ENCODE measurements at regions not wholly inside any gene's neighbourhood (a gene's known extent, or its start where the extent isn't known, plus 50 kb on each side); places are given as distances from the start of the nearest gene placed in this dataset.
"Not testable (repeated sequence)": the region's sequence is repeated elsewhere in the genome, so short reads cannot be mapped to it uniquely, and the experiment has no call there.

DNA sequence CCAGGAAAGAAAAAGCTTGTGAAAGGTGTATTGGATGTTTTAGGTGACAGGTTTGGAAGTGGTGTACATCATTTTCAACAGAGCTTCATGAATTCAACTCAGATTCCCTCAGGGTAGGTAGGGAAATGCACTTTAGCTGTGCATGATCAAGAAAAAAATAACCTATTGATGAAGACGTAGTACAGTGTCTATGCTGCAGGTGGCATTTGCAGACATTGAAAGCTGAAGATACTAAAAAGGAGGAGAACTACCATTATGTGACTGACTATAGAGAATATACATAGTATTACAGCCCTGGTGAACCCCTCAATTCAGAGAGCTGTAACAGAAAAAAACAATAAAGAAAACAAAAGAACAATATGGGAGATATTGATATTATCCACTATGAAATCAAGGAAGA lies 2344.7 kb upstream of the ACO1 start:
- Histone ChIP-seq H3K9me3 (no peaks in the 10 kb centered on the region), H3K27ac (no peak overlapping the region), H3K4me3 (no peak overlapping the region), H3K4me1 (no peaks in the 10 kb centered on the region), H3K27me3 (no peaks in the 10 kb centered on the region), H3K36me3 (no peaks in the 10 kb centered on the region), H3K9ac (ENCODE audit: low read depth in 2 of 2, low read length in 2 of 2) (no peak overlapping the region)
- intact Hi-C loops (cut with DNase I), result no loop called here
- DNase-seq, result no peak
- TF ChIP-seq, protein P1, sequence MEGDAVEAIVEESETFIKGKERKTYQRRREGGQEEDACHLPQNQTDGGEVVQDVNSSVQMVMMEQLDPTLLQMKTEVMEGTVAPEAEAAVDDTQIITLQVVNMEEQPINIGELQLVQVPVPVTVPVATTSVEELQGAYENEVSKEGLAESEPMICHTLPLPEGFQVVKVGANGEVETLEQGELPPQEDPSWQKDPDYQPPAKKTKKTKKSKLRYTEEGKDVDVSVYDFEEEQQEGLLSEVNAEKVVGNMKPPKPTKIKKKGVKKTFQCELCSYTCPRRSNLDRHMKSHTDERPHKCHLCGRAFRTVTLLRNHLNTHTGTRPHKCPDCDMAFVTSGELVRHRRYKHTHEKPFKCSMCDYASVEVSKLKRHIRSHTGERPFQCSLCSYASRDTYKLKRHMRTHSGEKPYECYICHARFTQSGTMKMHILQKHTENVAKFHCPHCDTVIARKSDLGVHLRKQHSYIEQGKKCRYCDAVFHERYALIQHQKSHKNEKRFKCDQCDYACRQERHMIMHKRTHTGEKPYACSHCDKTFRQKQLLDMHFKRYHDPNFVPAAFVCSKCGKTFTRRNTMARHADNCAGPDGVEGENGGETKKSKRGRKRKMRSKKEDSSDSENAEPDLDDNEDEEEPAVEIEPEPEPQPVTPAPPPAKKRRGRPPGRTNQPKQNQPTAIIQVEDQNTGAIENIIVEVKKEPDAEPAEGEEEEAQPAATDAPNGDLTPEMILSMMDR (IDR thresholded peaks at IDR 0.05), result no peak

DNA sequence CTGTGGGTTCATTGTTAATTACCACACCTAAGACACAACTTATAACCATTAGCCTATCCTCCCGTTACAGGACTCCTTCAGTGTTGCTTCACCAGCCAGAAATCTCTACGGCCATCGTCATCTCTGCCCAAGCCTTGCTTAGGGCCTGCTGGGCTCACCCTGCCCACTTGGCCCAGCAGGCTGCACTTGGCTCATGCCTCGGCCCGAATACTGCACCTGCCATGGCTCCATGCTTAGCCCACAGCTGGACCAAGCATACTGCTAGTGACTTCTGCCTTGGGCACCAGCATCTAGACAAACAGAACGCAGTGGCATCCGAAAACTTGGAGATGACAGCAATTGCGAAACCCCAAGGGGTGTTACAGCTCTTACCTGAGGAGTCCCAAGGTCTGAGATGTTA lies 2336.0 kb upstream of the ACO1 start:
- Histone ChIP-seq H3K9ac (ENCODE audit: low read depth in 2 of 2, low read length in 2 of 2) (no peak overlapping the region), H3K9me3 (no peaks in the 10 kb centered on the region), H3K27ac (no peak overlapping the region), H3K4me1 (no peaks in the 10 kb centered on the region), H3K27me3 (no peaks in the 10 kb centered on the region), H3K4me3 (no peak overlapping the region), H3K36me3 (no peaks in the 10 kb centered on the region)
- intact Hi-C loops (cut with DNase I), result no loop called here
- no peak for DNase-seq
- TF ChIP-seq, protein P1 (IDR thresholded peaks at IDR 0.05), result no peak

DNA sequence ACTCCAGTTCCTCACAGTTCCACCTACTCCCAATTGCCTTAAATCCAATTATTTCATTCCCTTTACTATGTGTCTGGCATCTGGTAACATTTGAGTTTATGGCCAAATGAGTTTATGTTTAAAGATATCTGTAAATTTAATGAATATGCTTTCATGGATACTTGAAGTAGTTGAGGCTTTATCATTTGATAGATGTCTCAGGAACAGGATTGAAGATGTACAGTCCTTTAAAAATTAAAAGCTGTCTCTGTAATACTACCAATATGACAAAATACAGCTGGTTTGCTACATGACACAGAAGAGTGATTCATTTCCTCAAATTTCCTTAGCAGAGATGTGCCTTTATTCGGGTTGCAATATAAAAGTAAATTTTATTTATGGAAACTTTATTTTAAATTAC lies 2326.0 kb upstream of the ACO1 start:
- H3K9me3 ChIP-seq, result no peaks in the 10 kb centered on the region
- TF ChIP-seq, protein P1 (IDR thresholded peaks at IDR 0.05), result no peak
- H3K4me3 ChIP-seq, result no peak overlapping the region
- H3K27me3 ChIP-seq, result no peaks in the 10 kb centered on the region
- intact Hi-C loops (cut with DNase I), result no loop called here
- H3K9ac ChIP-seq (ENCODE audit: low read depth in 2 of 2, low read length in 2 of 2), result no peak overlapping the region
- H3K27ac ChIP-seq, result no peak overlapping the region
- no peak for DNase-seq
- no peaks in the 10 kb centered on the region for H3K4me1 ChIP-seq
- H3K36me3 ChIP-seq, result no peaks in the 10 kb centered on the region

DNA sequence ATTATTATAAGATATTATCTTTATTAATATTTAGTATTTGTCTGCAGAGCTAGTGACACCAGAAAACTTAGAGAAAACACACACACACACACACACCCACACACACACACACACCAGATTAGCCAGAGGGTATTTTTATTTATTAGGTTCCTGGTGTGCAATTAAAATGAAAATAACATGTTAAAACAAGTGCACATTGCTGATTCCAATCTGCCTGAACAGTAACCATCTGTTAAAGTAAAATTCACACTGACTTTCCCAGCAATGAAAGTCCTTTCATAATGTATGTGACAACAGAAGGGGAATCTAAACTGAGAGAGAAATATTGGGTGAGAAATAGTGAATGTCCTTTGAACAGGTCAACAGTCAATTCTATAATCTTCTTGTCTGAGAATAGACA lies 2323.5 kb upstream of the ACO1 start:
- no peak for DNase-seq
- Histone ChIP-seq H3K9me3 (no peaks in the 10 kb centered on the region), H3K9ac (ENCODE audit: low read depth in 2 of 2, low read length in 2 of 2) (no peak overlapping the region), H3K27me3 (no peaks in the 10 kb centered on the region), H3K4me1 (no peaks in the 10 kb centered on the region), H3K36me3 (no peaks in the 10 kb centered on the region), H3K27ac (no peak overlapping the region), H3K4me3 (no peak overlapping the region)
- TF ChIP-seq, protein P1 (IDR thresholded peaks at IDR 0.05), result no peak
- intact Hi-C loops (cut with DNase I), result no loop called here

DNA sequence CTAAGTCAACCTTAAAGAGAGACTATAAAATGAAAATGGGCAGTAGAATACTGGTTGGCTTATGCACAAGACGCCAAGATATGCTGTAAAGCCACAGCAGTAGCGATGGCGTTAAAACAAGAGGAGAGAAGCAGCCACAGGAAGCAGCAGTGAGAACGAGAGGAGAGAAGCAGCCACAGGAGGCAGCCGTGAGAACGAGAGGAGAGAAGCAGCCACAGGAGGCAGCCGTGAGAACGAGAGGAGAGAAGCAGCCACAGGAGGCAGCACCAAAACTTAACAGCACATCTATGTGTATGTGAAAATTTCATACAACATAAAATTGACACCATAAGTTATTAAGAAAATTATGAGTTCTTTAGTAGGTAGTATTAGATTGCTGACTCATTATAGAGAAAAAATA lies 2318.6 kb upstream of the ACO1 start:
- no peak for DNase-seq
- intact Hi-C loops (cut with DNase I), result no loop called here

DNA sequence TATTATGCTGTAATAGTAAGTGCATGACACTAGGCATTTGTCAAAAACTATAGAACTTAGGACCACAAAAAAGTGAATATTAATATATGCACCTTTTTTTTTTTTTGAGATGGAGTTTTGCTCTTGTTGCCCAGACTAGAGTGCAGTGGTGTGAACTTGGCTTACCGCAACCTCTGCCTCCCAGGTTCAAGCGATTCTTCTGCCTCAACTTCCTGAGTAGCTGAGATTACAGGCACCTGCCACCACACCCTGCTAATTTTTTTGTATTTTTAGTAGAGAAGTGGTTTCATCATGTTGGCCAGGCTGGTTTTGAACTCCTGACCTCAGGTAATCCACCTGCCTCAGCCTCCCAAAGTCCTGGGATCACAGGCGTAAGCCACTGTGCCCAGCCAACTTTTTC lies 2315.2 kb upstream of the ACO1 start:
- intact Hi-C loops (cut with DNase I); H3K4me3 ChIP-seq; H3K27me3 ChIP-seq; H3K9me3 ChIP-seq; H3K36me3 ChIP-seq; H3K9ac ChIP-seq (ENCODE audit: low read depth in 2 of 2, low read length in 2 of 2); H3K27ac ChIP-seq; DNase-seq; H3K4me1 ChIP-seq: not testable (repeated sequence)

More for the DNA sequence above, 2318.6 kb upstream of the ACO1 start:
- Histone ChIP-seq H3K4me1 (no peaks in the 10 kb centered on the region), H3K4me3 (no peak overlapping the region), H3K27me3 (no peaks in the 10 kb centered on the region), H3K9me3 (no peaks in the 10 kb centered on the region), H3K36me3 (no peaks in the 10 kb centered on the region), H3K27ac (no peak overlapping the region), H3K9ac (ENCODE audit: low read depth in 2 of 2, low read length in 2 of 2) (no peak overlapping the region)
- TF ChIP-seq, protein P1 (IDR thresholded peaks at IDR 0.05), result no peak
